CD14-positive monocyte (primary cell): ENCODE measurements at regions not wholly inside any gene's neighbourhood (a gene's known extent, or its start where the extent isn't known, plus 50 kb on each side); places are given as distances from the start of the nearest gene placed in this dataset.
"Not testable (repeated sequence)": the region's sequence is repeated elsewhere in the genome, so short reads cannot be mapped to it uniquely, and the experiment has no call there.

Experiments
- DNase-seq, 3 donors: peaks; one replicate each; pipeline ENCODE4 v3.0.0-alpha.2; 2011 to 2022
- H2AFZ ChIP-seq: 2 replicates; pipeline ENCODE4 v1.6.0; 2012; ENCODE audit warnings: mild to moderate bottlenecking, low read depth, low read length, inconsistent platforms; ENCODE audit not compliant: insufficient read depth, poor library complexity, severe bottlenecking
- H3K27ac ChIP-seq, 2 donors: 1 replicate in 1 of 2; 2 replicates in 1 of 2; pipeline ENCODE4 v1.5.1; 2012 to 2013; ENCODE audit warnings: low read length in 2 of 2, control low read depth in 1 of 2, inconsistent platforms in 1 of 2, low read depth in 1 of 2, mild to moderate bottlenecking in 1 of 2
- H3K27me3 ChIP-seq, 2 donors: one replicate each; pipeline versions ENCODE4 v1.6.0 to v1.6.1; 2011 to 2013; ENCODE audit warnings: low read length in 2 of 2; ENCODE audit not compliant: control insufficient read depth in 2 of 2, insufficient read depth in 2 of 2
- H3K36me3 ChIP-seq, 2 donors: replicated peaks in 1 of 2; 1 replicate in 1 of 2; 2 replicates in 1 of 2; pipeline versions ENCODE4 v1.5.1 to v1.6.1; 2012 to 2013; ENCODE audit warnings: low read length in 2 of 2, control low read depth in 1 of 2, inconsistent platforms in 1 of 2, mild to moderate bottlenecking in 1 of 2; ENCODE audit not compliant: insufficient read depth in 2 of 2, control insufficient read depth in 1 of 2
- H3K4me1 ChIP-seq, 2 donors: 1 replicate in 1 of 2; 2 replicates in 1 of 2; pipeline versions ENCODE4 v1.5.1 to v1.6.1; 2012 to 2013; ENCODE audit warnings: low read length in 2 of 2, control low read depth in 1 of 2, inconsistent platforms in 1 of 2, mild to moderate bottlenecking in 1 of 2, moderate library complexity in 1 of 2; ENCODE audit not compliant: insufficient read depth in 2 of 2, control insufficient read depth in 1 of 2
- H3K4me2 ChIP-seq: replicated peaks from 2 replicates; pipeline ENCODE3; 2012; ENCODE audit warnings: low read length, moderate library complexity, mild to moderate bottlenecking; ENCODE audit not compliant: poor library complexity, severe bottlenecking; ENCODE audit errors: extremely low read depth
- H3K4me3 ChIP-seq, 3 experiments: fragments of 200-600 bp in 1 of 3; sonication (generic) in 1 of 3; replicated peaks in 1 of 3; 1 replicate in 2 of 3; 2 replicates in 1 of 3; pipeline ENCODE4 v1.5.1; 2011 to 2013; ENCODE audit warnings: low read length in 3 of 3, mild to moderate bottlenecking in 3 of 3, control low read depth in 2 of 3, low read depth in 2 of 3, inconsistent platforms in 1 of 3, moderate library complexity in 1 of 3
- H3K79me2 ChIP-seq: 2 replicates; pipeline ENCODE4 v1.6.0; 2012; ENCODE audit warnings: mild to moderate bottlenecking, control low read depth, inconsistent platforms, low read length, moderate library complexity; ENCODE audit not compliant: insufficient read depth
- H3K9ac ChIP-seq: 2 replicates; pipeline ENCODE4 v1.6.0; 2017; ENCODE audit warnings: low read length, mild to moderate bottlenecking; ENCODE audit not compliant: insufficient read depth, poor library complexity, severe bottlenecking
- H3K9me3 ChIP-seq, 2 donors: replicated peaks in 1 of 2; 1 replicate in 1 of 2; 2 replicates in 1 of 2; pipeline versions ENCODE4 v1.5.1 to v1.6.1; 2012 to 2013; ENCODE audit warnings: low read length in 2 of 2, control low read depth in 1 of 2; ENCODE audit not compliant: control insufficient read depth in 1 of 2, insufficient read depth in 1 of 2
- H4K20me1 ChIP-seq: 2 replicates; pipeline ENCODE4 v1.6.0; 2012; ENCODE audit warnings: mild to moderate bottlenecking, low read length, control low read depth, moderate library complexity; ENCODE audit not compliant: insufficient read depth
- H3K27ac Mint-ChIP-seq, 7 donors: one replicate each; pipeline ENCODE4 v1.8.0; 2020; ENCODE audit warnings: mild to moderate bottlenecking in 7 of 7, mixed read lengths in 7 of 7, moderate library complexity in 6 of 7, inconsistent platforms in 2 of 7
- H3K27me3 Mint-ChIP-seq, 3 donors: one replicate each; pipeline ENCODE4 v1.8.0; 2021 to 2022; ENCODE audit warnings: low read depth in 3 of 3, mild to moderate bottlenecking in 3 of 3, mixed read lengths in 3 of 3, moderate library complexity in 3 of 3, inconsistent platforms in 1 of 3
- H3K36me3 Mint-ChIP-seq, 2 donors: one replicate each; pipeline ENCODE4 v1.8.0; 2020; ENCODE audit warnings: mixed read lengths in 2 of 2, inconsistent platforms in 1 of 2, mild to moderate bottlenecking in 1 of 2
- H3K4me1 Mint-ChIP-seq: one replicate; pipeline ENCODE4 v1.8.0; 2020; ENCODE audit warnings: mild to moderate bottlenecking, mixed read lengths
- H3K4me3 Mint-ChIP-seq, 2 donors: one replicate each; pipeline ENCODE4 v1.8.0; 2020; ENCODE audit warnings: mild to moderate bottlenecking in 2 of 2, mixed read lengths in 2 of 2, moderate library complexity in 1 of 2
- H3K9me3 Mint-ChIP-seq, 7 donors: one replicate each; pipeline ENCODE4 v1.8.0; 2020 to 2022; ENCODE audit warnings: mixed read lengths in 7 of 7, mild to moderate bottlenecking in 6 of 7, moderate library complexity in 6 of 7, inconsistent platforms in 2 of 7
- CTCF ChIP-seq: fragments of 200-600 bp; IDR thresholded peaks from one replicate; pipeline ENCODE4 v1.8.0; 2022; ENCODE audit warnings: antibody characterized with exemption, mild to moderate bottlenecking
- WGBS: methylation state at CpG from one replicate; pipeline ENCODE4 v1.1.5; 2013; ENCODE audit warnings: missing lambda C conversion rate; ENCODE audit not compliant: insufficient coverage; 5-methylcytosine and 5-hydroxymethylcytosine counted together
- intact Hi-C, 2 donors: fragments of 100-400 bp; cut with micrococcal nuclease; formaldehyde crosslinking; loops; one replicate each; pipeline versions ENCODE4 v1.15.0 to v1.15.1; 2023

- Mint-ChIP-seq H3K27me3 (peaks cover 0 to 2% (median 1%) of the 10 kb centered on the region in 3 donors), H3K9me3 (peaks cover 0 to 7% (median 3%) of the 10 kb centered on the region in 7 donors), H3K27ac (no peak overlapping the region), H3K4me1 (peaks cover 19% of the 10 kb centered on the region), H3K4me3 (no peak overlapping the region), H3K36me3 (peaks cover 0 to 2% of the 10 kb centered on the region in 2 donors)
- no peak for DNase-seq
- Histone ChIP-seq H3K79me2 (no peaks in the 10 kb centered on the region), H3K9me3 (no peaks in the 10 kb centered on the region), H3K36me3 (no peaks in the 10 kb centered on the region), H3K4me2 (no peak overlapping the region), H4K20me1 (no peaks in the 10 kb centered on the region), H3K4me3 (no peak overlapping the region), H2AFZ (no peak overlapping the region), H3K9ac (no peak overlapping the region), H3K27ac (no peak overlapping the region), H3K27me3 (no peaks in the 10 kb centered on the region), H3K4me1 (peaks cover 0 to 5% of the 10 kb centered on the region in 2 donors)
- intact Hi-C loops = no loop called here
- 90% methylated on average over 4 of the region's 7 CpGs for WGBS
- no peak for TF ChIP-seq CTCF
These were observed 167.1 kb upstream of the JUN start for GRCh38 chr1:58950897-58951296.

- H3K4me1 ChIP-seq, DNase-seq, H3K27me3 Mint-ChIP-seq, intact Hi-C loops, H2AFZ ChIP-seq, H3K9ac ChIP-seq, H3K79me2 ChIP-seq, H3K36me3 ChIP-seq, H3K27ac Mint-ChIP-seq, H3K4me1 Mint-ChIP-seq, H4K20me1 ChIP-seq, H3K4me3 ChIP-seq, H3K4me3 Mint-ChIP-seq, H3K9me3 ChIP-seq, H3K4me2 ChIP-seq, H3K36me3 Mint-ChIP-seq, H3K27ac ChIP-seq, H3K27me3 ChIP-seq: not testable (repeated sequence)
- WGBS = no CpG with 5 or more reads among the region's 1 CpG
- H3K9me3 Mint-ChIP-seq = peaks cover 5 to 18% (median 7%) of the 10 kb centered on the region in 7 donors
These were observed 170.1 kb upstream of the JUN start for GRCh38 chr1:58953951-58954350.

GRCh38 chr1:58963287-58963686 lies 179.4 kb upstream of the JUN start:
- H3K36me3 Mint-ChIP-seq, H3K4me3 ChIP-seq, H3K9me3 ChIP-seq, H3K27ac ChIP-seq, intact Hi-C loops, H3K27ac Mint-ChIP-seq, H3K9ac ChIP-seq, H3K4me2 ChIP-seq, H3K79me2 ChIP-seq, H3K36me3 ChIP-seq, H2AFZ ChIP-seq, H4K20me1 ChIP-seq, H3K27me3 ChIP-seq, H3K27me3 Mint-ChIP-seq, H3K4me3 Mint-ChIP-seq, DNase-seq: not testable (repeated sequence)
- WGBS = no CpG with 5 or more reads among the region's 2 CpGs
- Mint-ChIP-seq H3K9me3 (peaks cover 3 to 11% (median 4%) of the 10 kb centered on the region in 7 donors), H3K4me1 (peaks cover 23% of the 10 kb centered on the region)
- peaks cover 12 to 17% of the 10 kb centered on the region in 2 donors for H3K4me1 ChIP-seq
